Immature natural killer cell (primary cell): ENCODE measurements at regions not wholly inside any gene's neighbourhood (a gene's known extent, or its start where the extent isn't known, plus 50 kb on each side); places are given as distances from the start of the nearest gene placed in this dataset.

ENCODE experiments used
- DNase-seq, 3 donors: peaks; one replicate each; pipeline ENCODE4 v3.0.0; 2022; ENCODE audit warnings: mixed read lengths in 1 of 3
- H3K27ac Mint-ChIP-seq, 6 donors: one replicate each; pipeline ENCODE4 v1.8.0; 2020; ENCODE audit warnings: mixed read lengths in 6 of 6, mild to moderate bottlenecking in 5 of 6, inconsistent platforms in 4 of 6, moderate library complexity in 3 of 6
- H3K27me3 Mint-ChIP-seq, 3 donors: one replicate each; pipeline ENCODE4 v1.8.0; 2020 to 2021; ENCODE audit warnings: low read depth in 3 of 3, mild to moderate bottlenecking in 3 of 3, mixed read lengths in 3 of 3, moderate library complexity in 3 of 3, inconsistent platforms in 1 of 3
- H3K36me3 Mint-ChIP-seq, 3 donors: one replicate each; pipeline ENCODE4 v1.8.0; 2020; ENCODE audit warnings: mixed read lengths in 3 of 3, inconsistent platforms in 2 of 3, mild to moderate bottlenecking in 2 of 3
- H3K4me1 Mint-ChIP-seq, 2 donors: one replicate each; pipeline ENCODE4 v1.8.0; 2020; ENCODE audit warnings: inconsistent platforms in 2 of 2, mild to moderate bottlenecking in 2 of 2, mixed read lengths in 2 of 2, moderate library complexity in 1 of 2
- H3K4me3 Mint-ChIP-seq, 5 donors: one replicate each; pipeline ENCODE4 v1.8.0; 2020; ENCODE audit warnings: mild to moderate bottlenecking in 5 of 5, mixed read lengths in 5 of 5, inconsistent platforms in 3 of 5, moderate library complexity in 3 of 5
- H3K9me3 Mint-ChIP-seq, 6 donors: one replicate each; pipeline ENCODE4 v1.8.0; 2020; ENCODE audit warnings: mild to moderate bottlenecking in 6 of 6, mixed read lengths in 6 of 6, inconsistent platforms in 4 of 6, moderate library complexity in 3 of 6

DNA sequence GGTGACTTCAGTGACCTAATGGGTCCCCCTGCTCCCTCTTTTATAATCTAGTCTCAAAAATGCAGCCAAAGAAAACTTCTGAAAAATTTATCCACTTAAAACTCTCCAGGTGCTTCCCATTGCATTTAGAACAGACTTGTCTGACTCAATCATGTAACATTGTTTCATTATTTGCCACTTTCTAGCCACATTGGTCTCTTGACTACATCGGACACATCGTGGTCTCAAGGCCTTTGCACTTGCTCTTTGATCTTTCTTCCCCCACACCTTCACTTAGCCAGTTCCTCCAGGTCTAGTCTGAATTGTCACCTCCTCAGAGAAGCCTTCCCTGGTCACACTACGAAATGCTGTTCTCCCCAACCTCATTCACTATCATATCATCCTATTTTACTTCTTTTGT is 97.0 kb upstream of the E2F8 start:
- H3K36me3 Mint-ChIP-seq, result no peaks in the 10 kb centered on the region
- H3K27ac Mint-ChIP-seq, result no peak overlapping the region
- DNase-seq, result no peak
- peaks cover 1 to 11% (median 11%) of the 10 kb centered on the region in 3 donors for H3K27me3 Mint-ChIP-seq
- no peaks in the 10 kb centered on the region for H3K4me1 Mint-ChIP-seq
- H3K4me3 Mint-ChIP-seq, result no peak overlapping the region
- no peaks in the 10 kb centered on the region for H3K9me3 Mint-ChIP-seq

DNA sequence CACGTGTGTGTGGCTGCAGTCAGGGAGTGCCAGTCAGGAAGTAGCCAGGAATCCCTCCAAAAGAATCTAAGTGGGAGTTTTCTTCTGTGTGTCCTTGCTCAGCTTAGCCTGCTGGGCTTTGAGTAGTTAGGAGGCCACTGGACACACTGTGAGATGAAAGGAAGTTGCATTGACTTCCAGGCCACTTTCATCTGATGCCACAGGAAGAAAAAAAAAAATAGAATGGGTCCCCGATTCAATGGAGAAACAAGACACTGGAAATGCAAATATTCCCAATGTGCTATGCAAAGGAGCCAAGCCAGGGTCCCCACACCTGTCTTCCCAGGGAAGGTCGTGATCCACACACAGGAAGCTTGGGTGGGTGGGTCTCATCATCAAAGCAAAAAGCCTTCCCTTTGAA is 95.6 kb upstream of the E2F8 start:
- Mint-ChIP-seq H3K4me3 (no peak overlapping the region), H3K9me3 (no peaks in the 10 kb centered on the region), H3K36me3 (no peaks in the 10 kb centered on the region), H3K27me3 (peaks cover 5 to 10% (median 5%) of the 10 kb centered on the region in 3 donors), H3K4me1 (no peaks in the 10 kb centered on the region), H3K27ac (no peak overlapping the region)
- DNase-seq, result no peak

DNA sequence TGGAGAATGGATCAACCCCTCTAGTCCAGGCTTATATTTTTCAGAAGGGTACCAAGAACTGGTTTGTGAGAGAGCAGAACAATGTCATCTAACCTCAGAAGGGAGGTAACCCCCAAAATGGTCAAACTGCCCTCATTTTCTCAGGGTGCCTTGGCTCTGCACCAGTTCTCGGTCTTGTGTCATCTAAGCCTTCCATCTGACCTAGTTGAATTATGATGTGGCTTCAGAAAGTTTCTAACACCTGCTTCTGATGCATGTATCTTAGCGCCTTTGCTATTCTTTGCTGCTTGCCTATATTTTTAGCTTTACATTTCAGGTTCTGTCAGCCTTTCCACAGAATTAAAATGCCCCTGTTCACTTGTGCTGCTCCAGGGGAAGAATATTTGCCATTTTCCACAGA is 91.7 kb upstream of the E2F8 start:
- no peaks in the 10 kb centered on the region for H3K4me1 Mint-ChIP-seq
- no peak for DNase-seq
- H3K36me3 Mint-ChIP-seq, result no peaks in the 10 kb centered on the region
- H3K4me3 Mint-ChIP-seq, result no peak overlapping the region
- H3K27me3 Mint-ChIP-seq, result peaks cover 2 to 5% (median 2%) of the 10 kb centered on the region in 3 donors
- no peaks in the 10 kb centered on the region for H3K9me3 Mint-ChIP-seq
- no peak overlapping the region for H3K27ac Mint-ChIP-seq

DNA sequence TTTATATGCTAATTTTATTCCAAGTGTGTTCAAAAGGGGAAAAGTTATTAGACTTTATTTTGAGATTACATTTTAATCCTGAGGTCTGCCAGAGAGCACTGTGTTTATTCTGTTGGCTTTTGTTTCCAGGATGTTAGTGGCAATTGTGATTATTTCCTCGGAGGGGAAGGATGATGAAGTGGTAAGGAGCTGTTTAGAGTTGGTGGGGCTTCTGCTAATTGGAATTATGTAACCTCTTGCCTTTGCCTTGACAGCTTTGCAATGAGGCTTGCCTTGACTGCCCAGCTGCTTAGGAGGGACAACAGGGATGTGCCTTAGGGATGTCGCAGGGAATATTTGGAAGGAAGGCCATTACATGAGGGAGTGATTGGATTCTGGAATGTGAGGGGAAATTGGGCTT is 89.7 kb upstream of the E2F8 start:
- H3K36me3 Mint-ChIP-seq, result no peaks in the 10 kb centered on the region
- H3K9me3 Mint-ChIP-seq, result no peaks in the 10 kb centered on the region
- peaks cover 2 to 5% (median 2%) of the 10 kb centered on the region in 3 donors for H3K27me3 Mint-ChIP-seq

DNA sequence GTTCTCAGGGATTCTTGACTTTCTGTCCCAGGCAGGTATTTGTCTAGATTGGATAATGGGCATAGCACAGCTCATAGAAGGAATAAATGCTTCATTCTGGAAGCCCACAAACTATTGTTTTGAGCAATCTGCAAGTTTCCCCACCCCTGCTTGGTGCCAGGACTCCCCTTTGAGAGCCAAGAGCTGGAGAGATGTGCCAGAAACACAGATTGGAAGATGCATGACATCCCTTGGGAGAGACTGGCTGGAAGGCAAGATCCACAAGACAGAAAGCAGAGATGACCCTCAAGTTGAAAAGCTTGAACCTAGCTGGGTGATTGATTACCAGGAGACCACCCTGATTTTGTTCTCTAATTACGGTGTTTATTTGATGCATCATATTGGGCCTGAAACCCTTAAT is 89.2 kb upstream of the E2F8 start:
- Mint-ChIP-seq H3K4me1 (no peaks in the 10 kb centered on the region), H3K36me3 (no peaks in the 10 kb centered on the region), H3K27me3 (peaks cover 2 to 5% (median 2%) of the 10 kb centered on the region in 3 donors), H3K27ac (no peak overlapping the region), H3K4me3 (no peak overlapping the region), H3K9me3 (no peaks in the 10 kb centered on the region)
- DNase-seq, result no peak

More for the DNA sequence above, 89.7 kb upstream of the E2F8 start:
- H3K4me1 Mint-ChIP-seq, result no peaks in the 10 kb centered on the region
- H3K4me3 Mint-ChIP-seq, result no peak overlapping the region
- no peak overlapping the region for H3K27ac Mint-ChIP-seq
- no peak for DNase-seq

DNA sequence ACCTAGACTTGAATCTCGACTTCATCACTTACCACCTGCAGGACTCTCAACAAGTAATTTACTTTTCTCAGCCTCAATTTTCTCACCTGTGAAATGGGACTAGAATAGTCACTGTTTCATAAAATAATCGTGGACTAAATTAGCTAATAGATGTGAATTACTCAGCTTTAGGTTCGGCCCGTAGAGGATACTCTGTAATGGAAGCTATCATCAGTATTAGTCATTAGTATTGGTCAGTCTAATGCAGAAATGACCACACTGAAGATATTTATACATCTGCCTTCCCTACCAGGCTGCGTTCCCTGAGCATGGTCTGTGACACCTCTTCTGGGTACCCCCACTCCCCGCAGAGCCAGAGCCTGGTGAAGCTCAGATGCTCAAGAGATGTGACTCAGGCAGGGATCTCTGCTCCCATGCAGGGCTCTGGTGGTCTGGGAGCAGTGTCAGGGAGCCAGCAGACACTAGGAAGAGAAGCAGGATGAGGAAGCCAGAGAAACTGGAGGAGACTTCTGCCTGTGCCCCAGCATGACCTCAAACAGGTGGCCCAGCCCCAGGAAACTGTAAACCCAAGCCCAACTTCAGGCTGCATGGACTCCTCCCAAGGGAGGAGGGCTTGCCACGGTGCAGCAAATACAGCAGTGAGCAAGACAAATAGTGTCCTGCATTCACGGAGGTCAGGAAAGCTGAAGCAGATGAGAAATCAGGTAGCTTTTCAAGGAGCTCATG is 88.0 kb upstream of the E2F8 start:
- H3K4me3 Mint-ChIP-seq, result no peak overlapping the region

DNA sequence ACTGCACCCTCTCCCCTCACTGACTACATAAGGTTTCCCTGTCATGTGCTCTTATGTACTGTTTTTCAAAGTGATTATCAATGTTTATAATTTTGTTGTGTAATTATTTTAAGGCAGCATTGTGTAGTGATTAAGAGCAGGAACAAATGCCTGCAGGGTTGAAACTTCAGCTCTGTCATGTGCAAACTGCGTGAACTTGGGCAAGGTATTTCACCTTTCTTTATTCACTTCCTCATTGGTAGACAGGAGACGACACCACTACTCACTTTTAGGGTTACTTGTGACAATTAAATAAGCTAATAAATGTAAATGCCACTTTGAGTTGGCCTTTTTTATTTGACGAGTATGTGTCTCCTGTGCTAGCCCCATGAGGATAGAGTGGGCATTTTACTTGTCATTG is 86.5 kb upstream of the E2F8 start:
- Mint-ChIP-seq H3K4me3 (no peak overlapping the region), H3K9me3 (no peaks in the 10 kb centered on the region), H3K4me1 (no peaks in the 10 kb centered on the region), H3K27me3 (peaks cover 2 to 10% (median 7%) of the 10 kb centered on the region in 3 donors), H3K36me3 (no peaks in the 10 kb centered on the region), H3K27ac (no peak overlapping the region)
- no peak for DNase-seq

More for the DNA sequence above, 88.0 kb upstream of the E2F8 start:
- Mint-ChIP-seq H3K36me3 (no peaks in the 10 kb centered on the region), H3K9me3 (no peaks in the 10 kb centered on the region), H3K4me1 (no peaks in the 10 kb centered on the region), H3K27me3 (peaks cover 2 to 5% (median 3%) of the 10 kb centered on the region in 3 donors), H3K27ac (no peak overlapping the region)
- DNase-seq, result no peak

DNA sequence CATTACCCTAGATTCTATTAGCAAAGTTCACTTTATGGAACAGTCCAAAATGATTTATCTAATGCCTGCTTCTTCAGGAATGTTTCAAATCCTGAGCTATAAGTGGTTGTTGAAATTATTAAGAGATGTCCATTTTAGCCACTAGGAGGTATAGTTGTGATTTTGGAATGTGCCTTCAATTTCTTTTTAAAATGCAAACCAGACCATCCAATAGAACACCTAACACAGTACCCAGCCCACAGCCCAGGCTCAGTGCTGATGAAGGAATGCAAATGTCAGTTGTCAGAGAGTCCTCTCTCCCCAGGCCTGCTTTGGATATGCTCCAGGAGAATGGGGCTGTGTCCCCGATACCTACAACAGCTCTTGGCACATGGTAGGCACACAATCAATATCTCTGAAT is 85.8 kb upstream of the E2F8 start:
- no peaks in the 10 kb centered on the region for H3K36me3 Mint-ChIP-seq
- no peaks in the 10 kb centered on the region for H3K4me1 Mint-ChIP-seq
- no peaks in the 10 kb centered on the region for H3K9me3 Mint-ChIP-seq
- no peak overlapping the region for H3K27ac Mint-ChIP-seq
- DNase-seq, result no peak
- no peak overlapping the region for H3K4me3 Mint-ChIP-seq
- peaks cover 2 to 17% (median 5%) of the 10 kb centered on the region in 3 donors for H3K27me3 Mint-ChIP-seq

DNA sequence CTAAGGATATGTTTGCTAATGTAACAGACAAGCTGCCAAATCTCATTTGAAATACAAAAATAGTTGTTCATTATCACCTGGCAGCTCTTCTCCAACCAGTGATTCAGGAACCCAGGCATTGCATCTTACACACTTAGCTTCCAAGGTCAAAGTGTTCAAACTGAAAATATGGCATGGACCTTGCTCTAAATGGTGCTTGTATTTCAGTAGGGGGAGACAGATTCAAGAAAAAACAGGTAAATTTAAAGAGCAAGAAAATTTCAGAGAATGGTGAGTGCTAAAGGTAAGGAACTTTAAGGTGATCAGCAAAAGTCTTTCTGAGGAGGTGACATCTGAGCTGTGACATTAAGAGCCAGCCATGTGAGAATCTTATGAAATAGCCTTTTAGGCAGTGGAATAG is 82.8 kb upstream of the E2F8 start:
- Mint-ChIP-seq H3K27me3 (peaks cover 0 to 31% (median 12%) of the 10 kb centered on the region in 3 donors), H3K9me3 (no peaks in the 10 kb centered on the region), H3K36me3 (no peaks in the 10 kb centered on the region), H3K4me3 (no peak overlapping the region), H3K27ac (no peak overlapping the region), H3K4me1 (no peaks in the 10 kb centered on the region)
- DNase-seq, result no peak

DNA sequence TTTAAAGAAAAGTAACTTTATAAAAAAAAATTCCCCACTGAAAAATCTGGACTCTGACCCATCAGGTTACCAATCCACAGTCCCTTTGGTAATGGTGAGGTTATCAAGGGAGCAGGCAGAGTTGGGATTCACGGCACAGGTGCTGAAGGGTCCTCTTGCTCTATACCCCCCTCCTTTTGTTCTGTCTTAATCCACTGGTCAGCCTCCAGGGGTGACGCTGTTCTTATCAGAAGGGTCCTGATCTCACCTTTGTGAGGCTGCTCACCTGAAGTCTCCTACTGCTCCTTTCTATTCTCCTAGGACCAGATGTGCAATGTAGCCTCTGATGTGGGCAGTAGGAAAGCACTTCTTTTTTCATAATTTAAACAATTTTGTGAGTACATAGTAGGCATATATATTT is 80.6 kb upstream of the E2F8 start:
- H3K27me3 Mint-ChIP-seq, result peaks cover 0 to 31% (median 12%) of the 10 kb centered on the region in 3 donors
- H3K4me3 Mint-ChIP-seq, result no peak overlapping the region
- H3K4me1 Mint-ChIP-seq, result no peaks in the 10 kb centered on the region

DNA sequence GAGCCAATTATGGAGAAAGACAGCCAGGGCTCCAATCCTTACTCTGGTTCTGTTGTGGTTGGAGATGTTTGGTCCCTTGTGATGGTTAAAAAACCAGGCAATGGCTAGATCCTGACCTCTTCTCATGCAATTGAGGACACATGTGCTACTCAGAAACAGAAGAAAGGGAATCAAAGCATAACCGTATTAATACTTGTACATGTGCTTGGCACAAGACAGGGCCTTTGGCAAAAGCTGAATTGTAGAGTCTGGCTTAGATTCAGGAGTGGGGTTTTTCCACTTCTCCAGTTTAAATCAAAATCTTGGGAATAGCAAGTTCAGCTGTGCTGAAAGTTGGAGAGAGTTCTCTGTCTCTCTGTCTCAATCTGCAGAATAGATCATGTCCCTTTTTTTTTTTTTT is 80.1 kb upstream of the E2F8 start:
- Mint-ChIP-seq H3K4me3 (no peak overlapping the region), H3K36me3 (no peaks in the 10 kb centered on the region), H3K4me1 (no peaks in the 10 kb centered on the region), H3K27ac (no peak overlapping the region), H3K9me3 (no peaks in the 10 kb centered on the region), H3K27me3 (peaks cover 0 to 31% (median 12%) of the 10 kb centered on the region in 3 donors)
- no peak for DNase-seq

More for the DNA sequence above, 80.6 kb upstream of the E2F8 start:
- Mint-ChIP-seq H3K36me3 (no peaks in the 10 kb centered on the region), H3K27ac (no peak overlapping the region), H3K9me3 (no peaks in the 10 kb centered on the region)
- DNase-seq, result no peak

DNA sequence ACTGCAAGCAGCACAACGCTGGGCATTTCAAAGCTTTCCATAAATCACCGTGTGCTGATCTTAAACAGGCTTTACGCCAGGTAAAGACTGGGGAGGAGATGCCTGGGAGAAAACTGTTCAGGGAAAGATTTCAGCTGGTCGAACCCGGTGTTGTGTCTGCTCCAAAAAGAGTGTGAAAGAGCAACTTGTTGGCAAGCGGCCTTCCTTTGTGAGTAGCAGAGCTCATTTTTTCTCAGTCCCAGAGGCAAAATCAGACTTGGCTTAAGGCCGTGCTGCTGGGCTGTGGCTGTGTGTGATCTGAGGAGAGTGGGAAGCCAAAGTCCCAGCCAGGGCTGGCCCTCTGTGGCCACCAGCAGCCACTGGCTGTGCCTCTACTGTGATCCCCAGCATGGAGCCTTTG is 75.7 kb upstream of the E2F8 start:
- Mint-ChIP-seq H3K9me3 (no peaks in the 10 kb centered on the region), H3K36me3 (no peaks in the 10 kb centered on the region), H3K4me3 (no peak overlapping the region), H3K4me1 (peaks cover 1 to 2% of the 10 kb centered on the region in 2 donors), H3K27me3 (peaks cover 0 to 20% (median 6%) of the 10 kb centered on the region in 3 donors), H3K27ac (no peak overlapping the region)
- no peak for DNase-seq

DNA sequence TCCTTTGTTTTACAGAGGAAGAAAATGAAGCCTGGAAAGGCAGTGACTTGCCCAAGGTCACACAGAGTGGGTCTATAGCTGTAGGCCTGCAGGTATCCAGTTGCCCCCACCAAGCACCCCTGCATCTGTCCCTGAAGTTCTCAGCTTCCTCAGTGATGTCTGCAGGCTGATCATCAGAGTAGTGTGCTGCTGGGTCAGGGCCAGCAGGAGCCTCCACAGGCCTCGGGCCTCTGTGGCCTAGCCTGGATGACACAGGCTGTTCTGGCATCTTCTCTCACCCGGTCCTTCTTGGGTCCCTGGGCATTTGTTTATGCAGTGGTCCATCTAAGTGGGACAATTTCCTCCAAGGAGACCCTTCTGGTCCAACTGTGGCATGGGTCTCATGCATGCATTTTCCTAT is 74.8 kb upstream of the E2F8 start:
- Mint-ChIP-seq H3K4me1 (peaks cover 4 to 5% of the 10 kb centered on the region in 2 donors), H3K9me3 (no peaks in the 10 kb centered on the region), H3K36me3 (no peaks in the 10 kb centered on the region), H3K4me3 (no peak overlapping the region), H3K27me3 (peaks cover 0 to 17% (median 6%) of the 10 kb centered on the region in 3 donors), H3K27ac (no peak overlapping the region)
- DNase-seq, result no peak

DNA sequence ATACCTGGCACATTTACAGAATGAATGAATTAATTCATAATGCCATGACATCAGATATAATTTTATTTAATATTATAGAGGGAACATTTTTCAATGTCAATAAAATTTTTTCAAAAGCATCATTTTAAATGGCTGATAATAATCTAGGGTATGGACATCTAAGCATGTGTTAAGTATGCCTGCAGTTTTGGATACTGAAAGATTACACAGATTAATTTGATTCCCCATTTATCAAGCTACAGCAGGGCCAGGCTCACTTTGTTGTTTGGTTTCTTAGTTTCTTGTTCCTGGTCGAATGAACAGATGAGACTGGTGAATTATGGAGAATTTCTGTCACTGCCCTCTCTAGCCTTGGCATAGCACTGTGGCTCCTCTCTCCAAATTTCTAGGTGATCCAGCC is 72.4 kb upstream of the E2F8 start:
- H3K36me3 Mint-ChIP-seq, result no peaks in the 10 kb centered on the region
- H3K27ac Mint-ChIP-seq, result no peak overlapping the region
- H3K4me1 Mint-ChIP-seq, result peaks cover 4 to 5% of the 10 kb centered on the region in 2 donors
- no peak overlapping the region for H3K4me3 Mint-ChIP-seq
- H3K27me3 Mint-ChIP-seq, result peaks cover 2 to 4% (median 2%) of the 10 kb centered on the region in 3 donors
- H3K9me3 Mint-ChIP-seq, result no peaks in the 10 kb centered on the region
- no peak for DNase-seq
